COLO829 (cell line): ENCODE measurements at regions not wholly inside any gene's neighbourhood (a gene's known extent, or its start where the extent isn't known, plus 50 kb on each side); places are given as distances from the start of the nearest gene placed in this dataset.

Experiments
- DNase-seq: peaks from one replicate; pipeline ENCODE4 v3.0.0; 2012; ENCODE audit warnings: low spot score

DNA sequence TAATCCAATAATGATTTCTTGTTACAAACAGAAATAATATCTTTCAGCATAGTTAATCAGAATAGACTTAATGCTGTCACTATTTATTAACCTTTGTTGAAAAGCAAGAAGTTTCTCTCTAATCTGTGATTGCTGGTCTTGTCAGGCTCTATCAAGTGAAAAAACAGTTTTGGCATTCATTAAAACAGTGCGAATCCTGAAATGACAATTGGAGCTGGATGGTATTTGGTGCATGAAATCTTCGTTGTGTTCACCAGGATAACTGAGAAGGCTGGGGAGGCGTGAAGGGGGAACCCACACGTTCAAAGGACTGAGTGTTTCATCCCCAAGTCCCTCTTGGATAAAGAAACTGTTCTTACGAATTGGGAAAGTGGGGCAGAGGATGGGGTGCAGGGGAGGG is 190.2 kb upstream of the MYL2 start:
- DNase-seq: no peak

DNA sequence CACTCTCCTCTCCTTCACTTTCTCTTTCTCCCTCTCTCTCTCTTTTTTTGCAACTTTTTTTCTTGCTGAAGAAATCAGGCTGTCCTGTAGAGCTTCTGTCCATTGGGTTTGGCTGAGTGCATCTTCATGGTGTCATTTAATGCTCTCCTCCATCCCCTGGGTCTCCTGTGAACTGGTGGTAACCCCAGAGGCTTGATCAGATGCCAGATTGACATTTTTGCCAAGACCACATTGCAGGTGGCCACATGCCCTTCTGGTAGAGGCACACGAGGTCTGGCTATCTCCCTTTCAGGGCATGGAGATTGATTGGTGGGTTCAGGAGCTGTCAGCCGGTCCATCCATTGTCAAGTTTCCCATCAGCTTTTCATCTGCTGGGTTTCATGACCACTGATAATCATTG is 188.3 kb upstream of the MYL2 start:
- no peak for DNase-seq

DNA sequence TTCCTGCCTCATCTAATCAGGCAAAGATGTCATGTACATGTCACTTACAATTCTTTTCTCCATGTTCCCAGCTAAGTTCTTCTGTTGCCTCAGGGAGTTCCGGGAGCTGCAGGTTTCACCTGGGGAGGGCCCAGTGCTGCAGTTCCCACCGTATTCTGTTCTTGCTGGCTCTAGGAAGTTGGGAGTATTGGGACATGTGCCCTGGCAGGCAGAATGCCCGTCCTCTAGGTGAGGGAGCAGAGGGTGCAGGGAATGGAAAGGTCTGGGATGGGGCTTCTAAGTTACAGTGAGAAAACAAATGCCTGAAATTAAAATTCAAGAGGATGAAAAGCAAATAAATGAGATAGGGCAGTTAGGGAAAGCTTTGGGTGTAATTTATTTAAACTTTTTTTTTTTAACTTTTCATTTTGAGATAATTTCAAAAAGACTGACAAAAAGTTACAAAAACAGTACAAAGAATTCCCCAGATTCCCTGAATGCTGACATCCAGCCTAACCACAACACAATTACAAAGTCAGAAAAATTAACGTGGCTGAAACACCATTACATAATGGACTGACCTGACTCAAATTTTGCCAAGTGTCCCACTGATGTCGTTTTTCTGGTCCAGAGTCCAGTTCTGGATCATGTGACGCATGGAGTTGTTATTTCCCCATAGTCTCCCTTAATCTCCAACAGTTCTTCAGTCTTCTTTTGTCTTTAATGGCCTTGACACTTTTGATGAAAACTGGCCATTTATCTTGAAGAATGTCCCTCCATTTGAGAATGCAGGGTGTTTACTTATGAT is 187.2 kb upstream of the MYL2 start:
- no peak for DNase-seq

DNA sequence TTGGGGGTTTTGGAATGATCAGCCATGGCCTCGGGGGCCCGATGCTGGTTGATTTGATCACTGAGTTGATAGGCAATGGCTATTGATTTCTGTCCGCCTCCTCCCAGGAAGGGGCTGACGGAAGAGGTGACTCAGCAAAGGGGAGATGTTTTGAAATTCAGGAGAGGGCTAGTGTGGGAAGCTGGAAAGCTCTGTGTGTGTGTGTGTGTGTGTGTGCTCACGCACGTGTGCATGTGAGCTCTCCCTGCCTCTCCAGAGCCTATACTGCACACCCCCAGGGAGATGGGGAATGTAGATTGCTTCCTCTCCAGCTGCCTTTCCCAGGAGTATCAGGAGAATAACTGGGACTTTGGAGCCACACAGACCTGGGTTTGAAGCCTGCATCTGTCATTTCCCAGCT is 184.9 kb upstream of the MYL2 start:
- DNase-seq: no peak

DNA sequence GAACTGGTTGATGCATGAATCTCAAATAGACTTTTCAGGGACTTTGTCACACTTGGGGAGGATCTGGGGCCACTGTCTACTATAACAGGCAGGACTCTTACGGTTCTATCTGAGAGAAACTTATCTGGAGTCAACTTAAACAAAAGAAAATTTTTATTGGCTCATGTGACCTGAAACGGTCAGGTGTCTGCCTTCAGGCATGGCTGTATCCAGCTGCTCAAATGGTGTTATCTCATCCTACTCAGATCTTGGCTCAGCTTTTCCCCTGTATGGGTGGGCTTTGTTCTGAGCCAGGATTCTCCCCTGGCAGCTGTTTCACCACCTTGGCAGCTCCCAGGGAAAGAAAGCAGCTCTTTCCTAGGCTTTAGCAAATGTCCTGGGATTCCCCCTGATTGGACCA is 183.2 kb upstream of the MYL2 start:
- DNase-seq: no peak

DNA sequence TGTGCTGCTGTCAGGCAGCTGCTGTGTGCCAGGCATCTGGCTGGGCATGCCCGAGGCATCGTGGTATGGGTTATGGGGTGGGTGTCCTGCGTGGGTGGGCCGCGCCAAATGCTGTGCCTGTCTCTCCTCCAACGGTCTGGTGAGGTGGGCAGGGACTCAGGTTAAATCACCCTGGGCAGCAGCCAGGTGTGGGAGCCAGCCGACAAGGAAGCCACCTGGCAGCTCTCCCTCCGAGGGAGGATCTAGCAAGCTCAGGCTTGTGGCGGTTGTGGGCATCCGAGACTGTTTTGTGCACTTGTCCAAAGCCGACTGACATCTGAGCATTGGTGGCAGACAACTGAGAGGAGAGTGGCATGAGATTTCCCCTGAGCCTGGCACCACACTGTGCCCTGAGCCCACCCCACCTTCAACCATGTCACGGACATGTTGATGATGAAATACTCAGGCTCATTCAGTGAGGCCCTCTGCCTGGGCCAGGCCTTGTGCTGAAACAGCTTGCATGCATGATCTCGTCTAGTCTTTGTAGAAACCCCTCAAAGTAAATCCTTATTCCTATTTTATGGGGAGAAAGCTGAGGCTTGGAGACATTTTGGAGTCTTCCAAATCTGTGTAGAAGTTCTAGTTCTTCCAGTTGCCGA is 181.8 kb upstream of the MYL2 start:
- DNase-seq: no peak

DNA sequence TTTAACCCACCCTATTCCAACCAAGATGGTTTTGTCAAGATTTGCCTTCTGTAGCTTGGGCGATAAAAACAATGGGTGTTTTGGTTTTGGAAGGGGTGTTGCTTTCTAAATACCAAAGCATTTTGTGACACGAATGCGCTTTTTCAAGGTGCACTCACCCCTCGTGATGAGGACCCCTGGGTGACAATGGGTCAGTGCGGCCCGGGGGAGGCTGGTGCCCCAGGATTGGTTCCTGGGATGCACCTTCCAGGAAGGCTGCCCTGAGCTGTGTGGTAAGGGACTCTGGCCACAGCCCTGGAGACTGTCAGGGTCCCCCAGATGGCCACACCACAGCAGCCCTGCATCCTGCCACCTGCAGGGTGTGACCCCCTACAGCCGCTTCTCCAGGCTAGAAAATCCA is 180.6 kb upstream of the MYL2 start:
- DNase-seq: no peak

DNA sequence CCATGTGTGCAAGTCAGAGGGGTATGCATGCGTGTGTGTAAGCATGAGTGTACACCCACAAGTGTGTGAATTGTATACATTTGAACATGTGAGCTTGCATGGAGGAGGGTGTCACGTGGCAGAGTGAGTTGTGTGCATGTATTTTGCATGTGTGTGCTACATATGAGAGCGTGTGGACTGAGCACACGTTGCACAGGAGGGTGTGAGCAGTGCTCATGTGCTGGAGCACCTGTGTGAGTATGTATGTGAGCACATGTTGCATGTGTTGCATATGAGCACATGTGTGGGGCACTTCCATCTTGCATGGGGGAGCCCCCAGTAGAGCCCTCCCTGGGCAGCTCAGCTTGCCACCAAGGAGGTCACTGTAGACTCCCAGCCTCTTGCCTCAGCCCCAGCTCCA is 180.2 kb upstream of the MYL2 start:
- DNase-seq: no peak

DNA sequence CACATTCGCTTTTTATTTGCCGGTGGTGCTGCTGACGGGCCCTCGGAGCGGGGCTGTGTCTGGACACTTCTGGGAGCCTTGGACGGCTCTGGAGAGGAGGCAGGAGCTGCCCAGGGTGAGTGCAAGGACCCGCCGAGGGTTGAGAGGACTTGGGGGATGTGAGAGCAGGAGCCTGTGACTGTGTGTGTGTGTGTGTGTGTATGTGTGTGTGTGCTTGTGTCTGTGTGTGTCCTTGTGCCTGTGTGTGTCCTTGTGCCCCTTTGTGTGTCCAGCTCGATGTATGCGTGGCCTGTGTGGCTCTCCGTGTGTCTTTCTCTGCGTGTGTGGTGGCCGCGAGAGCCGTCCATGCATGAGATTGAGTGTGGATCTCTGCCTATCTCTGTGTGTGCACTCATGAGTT is 179.6 kb upstream of the MYL2 start:
- no peak for DNase-seq

DNA sequence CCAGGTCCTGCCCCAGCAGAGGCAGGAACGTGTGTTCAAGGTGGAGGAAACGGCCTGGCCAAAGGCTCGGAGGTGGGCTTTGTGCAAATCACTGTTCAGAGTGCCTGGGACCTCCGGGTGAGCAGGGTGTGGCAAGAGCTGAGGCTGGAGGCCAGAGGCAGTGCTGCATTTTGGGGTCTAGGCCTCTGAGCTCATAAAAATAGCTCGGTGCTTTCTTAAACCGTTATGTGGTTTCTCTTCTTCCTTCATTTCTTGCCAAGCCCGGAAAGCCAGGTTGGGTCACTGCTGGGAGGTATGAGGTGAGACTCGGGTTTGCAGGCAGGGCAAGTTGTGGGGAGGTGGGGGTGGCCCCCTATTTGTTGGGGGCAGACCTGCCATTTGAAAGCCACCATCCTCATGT is 178.8 kb upstream of the MYL2 start:
- no peak for DNase-seq

DNA sequence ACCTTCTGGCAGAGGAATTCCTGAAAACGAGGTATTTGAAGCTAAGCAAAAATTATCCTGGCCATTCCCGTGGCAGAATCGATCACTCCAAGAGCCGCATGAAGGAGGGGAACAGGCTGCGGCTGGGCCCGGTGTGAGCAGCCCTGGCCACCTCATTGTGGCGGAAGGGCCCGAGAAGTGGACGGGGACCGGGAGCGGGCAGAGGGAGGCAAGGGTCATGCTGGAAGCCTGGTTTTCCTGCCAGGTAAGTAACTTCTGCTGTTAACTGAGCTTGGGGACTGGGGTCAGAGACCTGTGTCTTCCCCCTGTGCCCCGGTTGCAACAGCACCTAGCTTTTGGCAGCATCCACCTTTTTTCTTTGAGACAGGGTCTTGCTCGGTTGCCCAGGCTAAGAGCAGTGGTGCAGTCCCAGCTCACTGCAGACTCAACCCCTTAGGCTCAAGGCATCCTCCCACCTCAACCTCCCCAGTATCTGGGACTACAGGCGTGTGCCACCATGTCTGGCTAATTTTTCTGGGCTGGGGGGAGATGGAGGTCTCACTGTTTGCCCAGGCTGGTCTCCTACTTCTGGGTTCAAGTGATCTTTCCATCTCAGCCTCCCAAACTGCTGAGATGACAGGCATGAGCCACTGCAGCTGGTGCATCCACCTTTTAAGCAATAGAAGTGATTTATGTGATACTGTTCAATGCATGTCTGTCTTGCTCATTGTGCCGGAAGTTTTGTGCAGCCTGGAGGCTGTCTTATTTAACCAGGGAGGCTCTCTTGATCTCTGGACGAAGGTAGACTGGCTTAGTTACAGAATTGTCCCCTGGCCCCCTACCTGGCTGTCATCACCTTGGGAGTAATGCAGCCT is 174.0 kb upstream of the MYL2 start:
- DNase-seq: no peak

DNA sequence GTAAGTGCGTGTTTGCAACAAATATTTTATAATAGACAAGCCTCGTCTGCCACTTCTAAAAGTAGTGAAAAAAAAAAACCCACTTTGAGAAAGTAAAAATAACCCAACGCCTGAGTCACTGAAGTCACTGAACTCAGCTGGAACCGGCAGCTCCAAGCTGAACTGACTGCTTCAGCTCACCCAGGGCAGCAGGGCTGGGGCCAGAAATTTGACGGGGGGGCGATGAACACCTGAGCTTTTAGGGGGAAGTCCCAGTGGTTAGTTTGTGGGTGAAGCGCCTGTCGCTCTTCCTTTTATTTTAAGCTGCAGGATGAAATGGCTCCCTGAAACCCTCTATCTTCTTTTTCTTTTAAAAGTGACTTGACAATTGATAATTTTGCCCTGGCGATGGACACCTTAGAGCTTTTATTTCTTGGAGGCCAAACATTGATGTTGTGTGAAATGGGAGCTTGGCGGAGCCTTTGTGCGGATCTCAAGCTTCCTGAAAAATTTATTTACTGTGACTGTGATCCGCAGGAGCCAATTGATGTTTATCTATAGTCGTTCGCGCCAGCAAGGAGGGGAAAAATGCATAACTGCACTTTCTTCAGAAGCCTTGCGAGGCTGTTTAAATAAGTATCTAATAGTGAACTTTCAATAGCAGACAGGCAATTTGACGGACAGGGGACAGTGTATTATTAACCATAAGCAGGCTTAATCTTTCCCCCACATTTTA is 173.2 kb upstream of the MYL2 start:
- DNase-seq: no peak

DNA sequence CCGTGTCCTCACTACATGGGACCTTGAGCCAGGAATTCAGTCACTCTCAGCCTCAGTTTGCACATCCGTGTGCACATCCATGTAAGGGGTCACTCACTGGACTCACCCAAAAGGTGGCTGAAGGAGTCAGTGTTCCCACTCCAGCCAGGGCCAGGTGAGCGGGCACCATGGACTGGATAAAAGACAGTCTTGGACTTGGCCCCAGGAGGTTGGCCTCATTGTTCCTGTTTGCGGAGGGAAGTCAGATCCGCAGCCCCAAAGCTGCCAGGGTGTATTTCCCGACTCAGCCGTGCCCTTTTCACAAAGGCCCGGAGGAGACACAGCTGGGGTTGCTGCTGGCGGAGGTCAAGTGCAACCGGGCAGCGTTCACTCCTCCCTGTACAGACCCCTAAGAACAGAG is 170.7 kb upstream of the MYL2 start:
- no peak for DNase-seq

DNA sequence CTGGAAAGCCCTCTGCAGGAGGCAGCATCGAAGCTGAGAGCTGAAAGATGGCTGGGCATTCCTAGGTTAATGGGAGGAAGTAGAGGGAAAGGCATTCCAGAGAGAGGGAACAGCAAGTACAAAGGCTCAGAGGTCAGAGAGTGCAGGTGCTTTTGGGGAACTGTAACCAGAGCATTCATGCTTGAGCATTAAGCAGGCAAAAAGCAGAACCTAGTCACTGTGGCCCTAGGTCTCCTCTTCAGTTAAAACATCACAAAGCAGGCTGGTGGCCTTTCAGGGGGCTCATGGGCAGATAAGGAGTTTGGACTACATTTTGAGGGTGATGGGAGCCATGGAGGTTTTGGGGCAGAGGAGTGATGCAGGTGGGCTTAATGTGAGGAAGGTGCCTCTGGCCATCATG is 169.2 kb upstream of the MYL2 start:
- no peak for DNase-seq

DNA sequence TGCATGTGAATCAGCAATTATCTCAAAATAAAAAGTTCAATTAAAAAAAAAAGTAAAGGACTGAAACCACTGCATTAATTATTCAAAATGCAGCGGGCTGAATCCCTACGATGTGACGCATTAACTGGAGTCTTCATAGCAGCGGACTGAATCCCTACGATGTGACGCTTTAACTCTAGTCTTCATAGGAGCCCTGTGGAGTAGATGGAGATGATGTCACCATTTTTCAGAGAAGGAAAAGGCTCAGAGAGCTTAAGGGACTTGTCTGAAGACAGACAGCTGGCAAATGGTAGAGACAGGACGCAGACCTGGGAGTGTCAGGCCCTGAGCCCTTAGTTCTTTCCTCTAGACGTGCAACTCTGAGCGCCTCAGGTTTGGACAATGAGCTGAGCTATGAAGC is 168.0 kb upstream of the MYL2 start:
- DNase-seq: no peak

DNA sequence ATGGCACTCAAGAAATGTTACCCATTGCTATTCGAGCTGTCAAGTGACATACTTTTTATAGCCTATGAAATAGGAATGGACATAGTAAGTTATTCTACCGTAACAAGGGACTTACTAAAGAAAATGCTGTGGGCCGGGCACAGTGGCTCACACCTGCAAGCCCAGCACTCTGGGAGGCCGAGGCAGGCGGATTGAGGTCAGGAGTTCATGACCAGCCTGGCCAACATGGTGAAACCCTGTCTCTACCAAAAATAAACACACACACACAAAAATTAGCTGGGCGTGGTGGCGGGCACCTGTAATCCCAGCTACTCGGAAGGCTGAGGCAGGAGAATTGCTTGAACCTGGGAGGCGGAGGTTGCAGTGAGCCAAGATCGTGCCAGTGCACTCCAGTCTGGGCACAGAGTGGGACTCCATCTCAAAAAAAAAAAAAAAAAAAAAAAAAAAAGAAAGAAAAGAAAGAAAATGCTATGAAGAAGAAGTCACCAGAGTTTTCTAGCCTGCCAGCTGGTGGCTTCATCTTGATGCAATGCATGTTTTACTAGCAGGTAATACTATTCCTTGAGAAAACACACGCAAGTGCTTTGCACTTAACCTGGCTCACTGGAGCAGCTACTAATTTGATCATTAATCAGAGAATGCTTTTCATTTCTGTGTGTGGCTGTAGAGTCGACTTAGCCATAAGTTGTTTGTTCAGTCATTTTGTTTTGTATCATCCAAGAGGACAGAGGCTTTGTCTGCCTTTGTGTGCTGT is 166.7 kb upstream of the MYL2 start:
- no peak for DNase-seq

DNA sequence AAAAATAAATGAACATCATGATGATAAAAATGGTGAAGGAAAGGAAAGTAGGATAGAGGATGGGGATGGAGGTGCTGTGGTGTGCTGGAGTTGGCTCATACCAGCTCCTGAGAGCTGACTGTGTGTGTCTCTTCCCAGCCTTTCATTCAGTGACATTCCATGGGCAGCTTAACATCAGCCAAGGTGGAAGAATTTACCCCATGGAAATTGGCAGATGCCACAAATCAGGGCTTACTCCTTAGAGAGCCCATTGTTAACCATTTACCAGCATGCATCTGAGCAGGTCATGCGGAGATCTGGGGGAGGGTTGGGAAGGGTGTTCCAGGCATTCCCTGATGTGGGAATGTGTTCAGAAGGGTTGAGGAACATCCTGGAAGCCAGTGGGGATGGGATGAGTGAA is 164.7 kb upstream of the MYL2 start:
- no peak for DNase-seq

DNA sequence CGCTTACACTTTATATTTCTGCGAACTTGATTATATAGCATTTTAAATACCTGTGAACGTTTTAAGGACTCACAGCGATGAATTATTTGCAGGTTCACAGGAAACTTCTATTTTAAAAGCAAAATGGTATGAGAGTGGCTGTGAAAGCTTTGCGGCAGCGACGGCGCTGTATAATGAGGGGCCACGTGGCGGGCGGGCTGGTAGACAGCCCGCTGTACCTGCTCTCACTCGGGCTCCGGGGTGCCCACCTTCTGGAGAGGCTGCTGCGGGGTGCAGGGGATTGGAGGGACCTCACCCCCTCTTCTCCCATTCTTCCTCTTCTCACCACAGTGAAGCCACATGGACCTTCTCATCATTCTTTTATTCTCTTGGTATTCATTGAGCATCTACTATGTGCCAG is 164.2 kb upstream of the MYL2 start:
- no peak for DNase-seq

DNA sequence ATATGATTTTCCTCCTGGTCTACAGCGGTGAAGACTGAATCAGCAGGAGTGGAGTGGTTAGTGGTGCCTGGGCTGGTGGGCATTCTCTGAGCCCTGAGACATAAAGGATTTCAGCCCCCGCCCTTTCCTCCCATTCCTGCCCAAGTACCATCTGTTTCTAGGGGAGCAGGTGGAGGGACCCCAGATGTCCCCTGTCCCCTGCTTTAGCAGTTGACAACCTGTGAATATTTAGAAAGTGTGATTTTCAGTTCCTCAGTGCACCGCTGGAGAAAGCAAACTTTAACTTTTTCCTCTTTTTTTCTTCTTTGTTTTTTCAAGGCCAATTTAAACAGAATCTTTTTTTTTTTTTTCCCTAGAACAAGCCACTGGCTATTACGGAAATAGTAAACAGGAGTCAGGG is 163.8 kb upstream of the MYL2 start:
- DNase-seq: no peak

DNA sequence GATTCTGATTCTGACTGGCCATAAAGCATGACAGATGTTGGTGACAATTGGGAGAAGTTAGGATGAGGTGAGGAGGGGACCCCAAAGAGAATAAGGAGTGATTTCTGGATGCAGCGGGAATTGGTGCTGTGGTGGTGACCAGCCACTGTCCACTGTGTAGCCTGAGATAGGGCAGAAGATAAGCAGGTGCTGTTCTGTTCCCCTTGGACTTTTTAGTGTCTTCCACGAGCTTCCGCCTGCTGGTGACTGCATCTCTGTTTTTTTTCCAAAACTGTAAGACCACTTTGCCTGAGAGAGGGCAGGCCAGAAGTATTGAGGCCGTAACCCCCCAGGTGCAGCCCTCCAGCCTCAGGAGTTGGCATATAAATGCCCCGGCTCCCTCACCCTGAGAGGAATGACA is 161.2 kb upstream of the MYL2 start:
- no peak for DNase-seq

DNA sequence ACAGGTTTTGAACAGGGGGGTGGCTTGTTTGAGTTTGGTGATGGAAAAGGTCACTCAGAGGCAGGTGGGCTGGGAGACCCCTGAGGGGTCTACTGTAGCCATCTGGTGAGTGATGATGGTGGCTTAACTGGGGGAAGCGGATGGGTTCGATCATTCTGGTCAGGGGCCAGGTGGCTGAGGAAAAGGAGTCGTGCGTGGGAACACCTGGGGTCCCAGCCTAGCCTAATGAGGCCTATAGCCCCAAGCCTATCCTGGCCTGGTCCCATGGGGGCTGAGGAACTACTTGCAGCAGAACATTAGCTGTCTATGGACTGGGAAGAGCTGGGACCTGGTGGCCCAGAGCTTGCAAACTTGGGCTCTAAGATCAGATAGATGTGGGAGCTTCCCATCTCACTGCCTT is 158.4 kb upstream of the MYL2 start:
- DNase-seq: no peak
